DND-41 (cell line): ENCODE measurements at regions not wholly inside any gene's neighbourhood (a gene's known extent, or its start where the extent isn't known, plus 50 kb on each side); places are given as distances from the start of the nearest gene placed in this dataset.

Experiments
- EZH2 ChIP-seq: IDR thresholded peaks from 3 replicates; pipeline ENCODE4 v1.6.1; 2012; ENCODE audit warnings: borderline replicate concordance, low read depth, mild to moderate bottlenecking, moderate library complexity, low read length, inconsistent platforms; ENCODE audit not compliant: severe bottlenecking
- TF ChIP-seq, protein P1 (sequence below): IDR thresholded peaks from 2 replicates; pipeline ENCODE4 v1.5.1; 2012; ENCODE audit warnings: borderline replicate concordance, low read length, moderate library complexity, mild to moderate bottlenecking; ENCODE audit not compliant: poor library complexity, severe bottlenecking; ENCODE audit errors: extremely low read depth

DNA sequence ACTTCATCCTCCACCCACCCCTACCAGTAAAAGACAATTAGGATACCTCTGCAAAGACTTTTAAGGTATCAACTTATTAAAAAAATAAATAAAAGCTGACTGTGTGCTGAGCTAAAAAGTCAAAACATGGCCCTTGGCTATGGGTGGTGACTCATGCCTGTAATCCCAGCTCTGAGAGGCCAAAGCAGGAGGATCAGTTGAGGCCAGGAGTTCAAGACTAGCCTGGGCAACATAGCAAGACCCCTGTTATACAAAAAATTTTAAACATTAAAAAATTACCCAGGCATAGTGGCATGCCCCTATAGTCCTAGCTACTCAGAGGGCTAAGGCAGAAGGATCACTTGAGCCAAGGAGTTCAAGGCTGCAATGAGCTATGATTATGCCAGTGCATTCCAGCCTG lies 110.8 kb upstream of the FOXN2 start:
- TF ChIP-seq, protein P1, sequence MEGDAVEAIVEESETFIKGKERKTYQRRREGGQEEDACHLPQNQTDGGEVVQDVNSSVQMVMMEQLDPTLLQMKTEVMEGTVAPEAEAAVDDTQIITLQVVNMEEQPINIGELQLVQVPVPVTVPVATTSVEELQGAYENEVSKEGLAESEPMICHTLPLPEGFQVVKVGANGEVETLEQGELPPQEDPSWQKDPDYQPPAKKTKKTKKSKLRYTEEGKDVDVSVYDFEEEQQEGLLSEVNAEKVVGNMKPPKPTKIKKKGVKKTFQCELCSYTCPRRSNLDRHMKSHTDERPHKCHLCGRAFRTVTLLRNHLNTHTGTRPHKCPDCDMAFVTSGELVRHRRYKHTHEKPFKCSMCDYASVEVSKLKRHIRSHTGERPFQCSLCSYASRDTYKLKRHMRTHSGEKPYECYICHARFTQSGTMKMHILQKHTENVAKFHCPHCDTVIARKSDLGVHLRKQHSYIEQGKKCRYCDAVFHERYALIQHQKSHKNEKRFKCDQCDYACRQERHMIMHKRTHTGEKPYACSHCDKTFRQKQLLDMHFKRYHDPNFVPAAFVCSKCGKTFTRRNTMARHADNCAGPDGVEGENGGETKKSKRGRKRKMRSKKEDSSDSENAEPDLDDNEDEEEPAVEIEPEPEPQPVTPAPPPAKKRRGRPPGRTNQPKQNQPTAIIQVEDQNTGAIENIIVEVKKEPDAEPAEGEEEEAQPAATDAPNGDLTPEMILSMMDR = no peak
- no peak for TF ChIP-seq EZH2
